ENCODE measurements at regions not wholly inside any gene's neighbourhood (a gene's known extent, or its start where the extent isn't known, plus 50 kb on each side); places are given as distances from the start of the nearest gene placed in this dataset.
"Not testable (repeated sequence)": the region's sequence is repeated elsewhere in the genome, so short reads cannot be mapped to it uniquely, and the experiment has no call there.

DNA sequence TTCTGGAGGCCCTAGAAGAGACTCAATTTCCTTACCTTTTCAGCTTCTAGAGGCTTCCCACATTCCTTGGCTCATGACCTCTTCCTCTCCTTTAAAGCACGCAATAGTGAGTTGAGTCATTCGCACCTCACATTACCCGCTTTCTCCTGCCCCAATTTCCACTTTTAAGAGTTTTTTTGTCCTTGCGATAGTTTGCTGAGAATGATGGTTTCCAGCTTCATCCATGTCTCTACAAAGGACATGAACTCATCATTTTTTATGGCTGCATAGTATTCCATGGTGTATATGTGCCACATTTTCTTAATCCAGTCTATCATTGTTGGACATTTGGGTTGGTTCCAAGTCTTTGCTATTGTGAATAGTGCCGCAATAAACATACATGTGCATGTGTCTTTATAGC lies 284.5 kb upstream of the POF1B start:
- H3K9me3 ChIP-seq (replicated peaks; ENCODE audit: control insufficient read depth, insufficient read depth, low read depth, low read length); FAIRE-seq; H2AFZ ChIP-seq (ENCODE audit: low read depth, low read length); H3K4me1 ChIP-seq (replicated peaks in 1 of 2; ENCODE audit: control insufficient read depth in 2 of 2, insufficient read depth in 2 of 2, low read length in 2 of 2); POLR2A ChIA-PET; H3K9me1 ChIP-seq (ENCODE audit: control insufficient read depth, insufficient read depth, low read length); H3K27me3 ChIP-seq (ENCODE audit: control insufficient read depth in 2 of 2, insufficient read depth in 2 of 2, low read length in 2 of 2); intact Hi-C loops (cut with micrococcal nuclease); DNase-seq (ENCODE audit: extremely low read depth in 1 of 4, low spot score in 3 of 4); H3K36me3 ChIP-seq (ENCODE audit: control insufficient read depth, insufficient read depth, low read length); BruUV-seq (replicated peaks); H3K4me2 ChIP-seq (ENCODE audit: insufficient read depth, low read length); in situ Hi-C loops (cut with MboI); ATAC-seq; H3K4me3 ChIP-seq; H4K20me1 ChIP-seq (replicated peaks; ENCODE audit: control insufficient read depth, insufficient read depth, low read length); H3K9ac ChIP-seq (ENCODE audit: insufficient read depth in 1 of 2, low read depth in 2 of 2, low read length in 2 of 2); H3K27ac ChIP-seq (ENCODE audit: extremely low read depth, low read depth, low read length); H3K79me2 ChIP-seq (ENCODE audit: control insufficient read depth, insufficient read depth, low read length); CTCF ChIA-PET (ENCODE audit: low intra/inter-chr PET ratio): not testable (repeated sequence)
- 11% methylated on average over 3 of the region's 5 CpGs for WGBS (ENCODE audit: insufficient coverage, low coverage, missing lambda C conversion rate)

DNA sequence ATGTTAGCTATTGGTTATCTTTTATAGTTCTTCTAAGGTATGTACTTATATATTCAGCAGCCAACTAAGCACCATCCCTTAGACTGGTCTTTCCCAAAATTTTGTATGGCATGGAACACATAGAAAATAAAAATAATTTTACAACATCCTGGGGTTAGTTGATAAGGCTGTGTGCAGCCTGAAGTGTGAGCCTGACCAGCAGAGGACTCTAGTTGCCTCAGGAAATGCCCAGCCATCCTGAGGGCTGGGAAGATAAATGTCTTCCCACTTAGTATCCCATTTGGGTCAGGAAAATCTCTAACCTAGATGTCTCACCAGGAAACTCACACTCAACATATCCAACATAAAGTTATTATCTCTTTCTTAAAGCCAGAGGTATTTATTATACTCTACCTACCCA lies 251.4 kb upstream of the POF1B start:
- ChIA-PET CTCF (ENCODE audit: low intra/inter-chr PET ratio) (no interaction called here), POLR2A (no interaction called here)
- intact Hi-C loops (cut with micrococcal nuclease) (no loop called here), in situ Hi-C loops (cut with MboI) (no loop called here)
- Histone ChIP-seq H3K27me3 (ENCODE audit: control insufficient read depth in 2 of 2, insufficient read depth in 2 of 2, low read length in 2 of 2) (no peaks in the 10 kb centered on the region), H3K4me2 (ENCODE audit: insufficient read depth, low read length) (no peak overlapping the region), H3K4me3 (no peak overlapping the region), H2AFZ (ENCODE audit: low read depth, low read length) (no peak overlapping the region), H3K9me3 (replicated peaks; ENCODE audit: control insufficient read depth, insufficient read depth, low read depth, low read length) (no peaks in the 10 kb centered on the region), H3K27ac (ENCODE audit: extremely low read depth, low read depth, low read length) (no peak overlapping the region), H3K9me1 (ENCODE audit: control insufficient read depth, insufficient read depth, low read length) (no peaks in the 10 kb centered on the region), H4K20me1 (replicated peaks; ENCODE audit: control insufficient read depth, insufficient read depth, low read length) (no peaks in the 10 kb centered on the region), H3K79me2 (ENCODE audit: control insufficient read depth, insufficient read depth, low read length) (no peaks in the 10 kb centered on the region), H3K36me3 (ENCODE audit: control insufficient read depth, insufficient read depth, low read length) (no peaks in the 10 kb centered on the region), H3K4me1 (replicated peaks in 1 of 2; ENCODE audit: control insufficient read depth in 2 of 2, insufficient read depth in 2 of 2, low read length in 2 of 2) (no peaks in the 10 kb centered on the region), H3K9ac (ENCODE audit: insufficient read depth in 1 of 2, low read depth in 2 of 2, low read length in 2 of 2) (no peak overlapping the region)
- TF ChIP-seq KDM2B (CRISPR knock-in tag; IDR thresholded peaks at IDR 0.05) (no peak), XRCC3 (IDR thresholded peaks at IDR 0.05) (no peak), CBFA2T3 (IDR thresholded peaks at IDR 0.05) (no peak), ZC3H11A (IDR thresholded peaks at IDR 0.05; ENCODE audit: low read depth, low read length) (no peak), KLF13 (tag; IDR thresholded peaks at IDR 0.05; ENCODE audit: borderline replicate concordance, low read depth) (no peak), RBFOX2 (IDR thresholded peaks at IDR 0.05; ENCODE audit: low read depth, low read length) (no peak), LEF1 (IDR thresholded peaks at IDR 0.05) (no peak), ZSCAN29 (IDR thresholded peaks at IDR 0.05) (no peak), GTF2F1 (IDR thresholded peaks at IDR 0.05; ENCODE audit: low read depth, low read length) (no peak), EHMT2 (IDR thresholded peaks at IDR 0.05) (no peak), ZZZ3 (IDR thresholded peaks at IDR 0.05) (no peak), FOSL1 (tag; conservative IDR thresholded peaks at IDR 0.05) (no peak), NONO (IDR thresholded peaks at IDR 0.05; ENCODE audit: low read depth in 2 of 2, low read length in 1 of 2) (no peak)
- TF ChIP-seq, protein P1, sequence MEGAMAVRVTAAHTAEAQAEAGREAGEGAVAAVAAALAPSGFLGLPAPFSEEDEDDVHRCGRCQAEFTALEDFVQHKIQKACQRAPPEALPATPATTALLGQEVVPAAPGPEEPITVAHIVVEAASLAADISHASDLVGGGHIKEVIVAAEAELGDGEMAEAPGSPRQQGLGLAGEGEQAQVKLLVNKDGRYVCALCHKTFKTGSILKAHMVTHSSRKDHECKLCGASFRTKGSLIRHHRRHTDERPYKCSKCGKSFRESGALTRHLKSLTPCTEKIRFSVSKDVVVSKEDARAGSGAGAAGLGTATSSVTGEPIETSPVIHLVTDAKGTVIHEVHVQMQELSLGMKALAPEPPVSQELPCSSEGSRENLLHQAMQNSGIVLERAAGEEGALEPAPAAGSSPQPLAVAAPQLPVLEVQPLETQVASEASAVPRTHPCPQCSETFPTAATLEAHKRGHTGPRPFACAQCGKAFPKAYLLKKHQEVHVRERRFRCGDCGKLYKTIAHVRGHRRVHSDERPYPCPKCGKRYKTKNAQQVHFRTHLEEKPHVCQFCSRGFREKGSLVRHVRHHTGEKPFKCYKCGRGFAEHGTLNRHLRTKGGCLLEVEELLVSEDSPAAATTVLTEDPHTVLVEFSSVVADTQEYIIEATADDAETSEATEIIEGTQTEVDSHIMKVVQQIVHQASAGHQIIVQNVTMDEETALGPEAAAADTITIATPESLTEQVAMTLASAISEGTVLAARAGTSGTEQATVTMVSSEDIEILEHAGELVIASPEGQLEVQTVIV (CRISPR knock-in tag; IDR thresholded peaks at IDR 0.05; ENCODE audit: borderline replicate concordance) = no peak
- no TSS peak for BruUV-seq (replicated peaks)
- DNase-seq (ENCODE audit: extremely low read depth in 1 of 4, low spot score in 3 of 4) = no peak
- no peak for ATAC-seq
- FAIRE-seq = no peak

Measured in K562 (cell line).